Natural killer cell (primary cell): ENCODE measurements at regions not wholly inside any gene's neighbourhood (a gene's known extent, or its start where the extent isn't known, plus 50 kb on each side); places are given as distances from the start of the nearest gene placed in this dataset.

Source experiments
- ATAC-seq, 3 donors: fragments of 150-1000 bp in 2 of 3; fragments of 200-7000 bp in 1 of 3; cut with Tn5 transposase; 1 replicate in 1 of 3; 2 replicates in 2 of 3; pipeline ENCODE4 v1.10.0; 2021; ENCODE audit warnings: mild to moderate bottlenecking in 2 of 3, moderate library complexity in 2 of 3
- DNase-seq, 2 donors: peaks; one replicate each; pipeline versions ENCODE4 v3.0.0 to v3.0.0-alpha.2; 2013 to 2021; ENCODE audit warnings: mixed read lengths in 1 of 2
- H3K27ac ChIP-seq: one replicate; pipeline ENCODE4 v1.5.1; 2013; ENCODE audit warnings: mild to moderate bottlenecking, low read length
- H3K27me3 ChIP-seq: one replicate; pipeline ENCODE4 v1.6.1; 2013; ENCODE audit warnings: low read length; ENCODE audit not compliant: control insufficient read depth, insufficient read depth
- H3K36me3 ChIP-seq: one replicate; pipeline ENCODE4 v1.6.1; 2013; ENCODE audit warnings: low read length; ENCODE audit not compliant: control insufficient read depth, insufficient read depth
- H3K4me1 ChIP-seq: one replicate; pipeline ENCODE4 v1.6.1; 2013; ENCODE audit warnings: low read length; ENCODE audit not compliant: control insufficient read depth, insufficient read depth
- H3K4me3 ChIP-seq: one replicate; pipeline ENCODE4 v1.5.1; 2013; ENCODE audit warnings: low read length
- H3K9me3 ChIP-seq: one replicate; pipeline ENCODE4 v1.6.1; 2013; ENCODE audit warnings: low read length; ENCODE audit not compliant: control insufficient read depth, insufficient read depth
- H3K27ac Mint-ChIP-seq, 2 donors: one replicate each; pipeline ENCODE4 v1.8.0; 2022; ENCODE audit warnings: mild to moderate bottlenecking in 2 of 2, mixed read lengths in 2 of 2, moderate library complexity in 1 of 2
- H3K27me3 Mint-ChIP-seq, 2 donors: one replicate each; pipeline ENCODE4 v1.8.0; 2022; ENCODE audit warnings: low read depth in 2 of 2, mixed read lengths in 2 of 2
- H3K36me3 Mint-ChIP-seq: one replicate; pipeline ENCODE4 v1.8.0; 2022; ENCODE audit warnings: mixed read lengths
- H3K4me1 Mint-ChIP-seq, 2 donors: one replicate each; pipeline ENCODE4 v1.8.0; 2022; ENCODE audit warnings: mixed read lengths in 2 of 2
- H3K4me3 Mint-ChIP-seq: one replicate; pipeline ENCODE4 v1.8.0; 2022; ENCODE audit warnings: mild to moderate bottlenecking, moderate library complexity, mixed read lengths
- H3K9me3 Mint-ChIP-seq, 2 donors: one replicate each; pipeline ENCODE4 v1.8.0; 2022; ENCODE audit warnings: mixed read lengths in 2 of 2
- CTCF ChIP-seq: fragments of 200-600 bp; IDR thresholded peaks from one replicate; pipeline ENCODE4 v1.8.0; 2022; ENCODE audit warnings: antibody characterized with exemption
- WGBS: methylation state at CpG from one replicate; pipeline ENCODE4 v1.1.7; 2013; ENCODE audit warnings: missing lambda C conversion rate; ENCODE audit not compliant: insufficient coverage; 5-methylcytosine and 5-hydroxymethylcytosine counted together
- intact Hi-C: fragments of 100-400 bp; cut with micrococcal nuclease; formaldehyde crosslinking; loops from one replicate; pipeline ENCODE4 v1.14.2; 2022

- H3K36me3 ChIP-seq = no peaks in the 10 kb centered on the region
- H3K4me1 ChIP-seq = no peaks in the 10 kb centered on the region
- peaks cover 3% of the 10 kb centered on the region for H3K36me3 Mint-ChIP-seq
- no peak overlapping the region for H3K4me3 ChIP-seq
- H3K27me3 Mint-ChIP-seq = peaks cover 7 to 11% of the 10 kb centered on the region in 2 donors
- WGBS = 83% methylated on average over 5 of the region's 5 CpGs
- H3K27me3 ChIP-seq = no peaks in the 10 kb centered on the region
- ATAC-seq = no peak
- H3K27ac Mint-ChIP-seq = no peak overlapping the region
- H3K27ac ChIP-seq = no peak overlapping the region
- no peak for DNase-seq
- intact Hi-C loops = no loop called here
- no peak overlapping the region for H3K4me3 Mint-ChIP-seq
- H3K4me1 Mint-ChIP-seq = no peaks in the 10 kb centered on the region
- TF ChIP-seq CTCF = no peak
- no peaks in the 10 kb centered on the region for H3K9me3 ChIP-seq
- H3K9me3 Mint-ChIP-seq = peaks cover 0 to 2% of the 10 kb centered on the region in 2 donors
Observed at GRCh38 chr2:120403676-120404075, 57.7 kb downstream of the INHBB start.

- H3K27ac Mint-ChIP-seq = no peak overlapping the region
- H3K4me3 ChIP-seq = no peak overlapping the region
- no peak overlapping the region for H3K27ac ChIP-seq
- H3K36me3 ChIP-seq = no peaks in the 10 kb centered on the region
- intact Hi-C loops = no loop called here
- no peaks in the 10 kb centered on the region for H3K9me3 ChIP-seq
- WGBS = 92% methylated on average over 3 of the region's 3 CpGs
- TF ChIP-seq CTCF = no peak
- H3K27me3 Mint-ChIP-seq = peaks cover 9 to 11% of the 10 kb centered on the region in 2 donors
- peaks cover 6% of the 10 kb centered on the region for H3K36me3 Mint-ChIP-seq
- H3K9me3 Mint-ChIP-seq = peaks cover 0 to 2% of the 10 kb centered on the region in 2 donors
- H3K4me1 Mint-ChIP-seq = no peaks in the 10 kb centered on the region
- ATAC-seq (no peak), DNase-seq (no peak)
- no peak overlapping the region for H3K4me3 Mint-ChIP-seq
- no peaks in the 10 kb centered on the region for H3K27me3 ChIP-seq
- no peaks in the 10 kb centered on the region for H3K4me1 ChIP-seq
Observed at GRCh38 chr2:120404274-120404673, 58.3 kb downstream of the INHBB start.

DNA sequence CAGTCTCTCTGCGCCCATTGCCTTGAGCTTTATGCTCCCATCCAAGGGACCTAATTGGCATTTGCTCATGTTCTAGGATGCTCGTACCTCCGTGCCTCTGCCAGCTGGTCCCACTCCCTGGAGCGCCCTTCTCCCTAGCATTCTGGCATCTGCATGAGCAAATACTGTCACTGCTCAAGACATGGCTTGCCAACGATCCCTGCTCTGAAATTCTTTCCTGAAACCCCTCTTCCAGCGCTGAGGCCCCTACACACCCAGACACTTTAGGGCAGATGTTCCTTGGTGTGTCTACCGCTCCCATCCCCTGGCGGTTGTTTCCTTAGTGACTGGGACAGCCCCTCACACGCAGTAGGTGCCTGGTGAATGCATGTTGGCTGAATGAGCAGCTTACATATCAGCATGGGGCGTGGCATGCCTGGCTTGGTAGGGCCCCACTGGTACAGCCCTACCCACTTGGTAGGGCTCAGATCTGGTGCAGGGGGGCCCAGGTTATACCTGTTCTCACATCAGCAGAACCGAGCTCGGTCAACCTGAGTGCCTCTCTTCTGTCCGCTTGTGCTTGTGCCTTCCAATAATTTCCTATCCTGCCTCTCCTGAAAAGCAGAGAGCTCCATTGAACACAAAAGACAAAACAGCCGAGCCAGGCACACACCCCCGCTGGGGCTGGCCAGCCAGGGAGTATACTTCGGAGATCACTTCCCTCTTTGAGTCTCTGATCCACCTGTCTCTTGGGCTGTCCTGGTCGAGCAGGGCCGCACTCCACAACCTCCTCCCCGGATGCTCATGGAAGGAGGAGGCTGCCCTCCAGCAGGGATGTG is 59.2 kb downstream of the INHBB start:
- Histone ChIP-seq H3K4me3 (no peak overlapping the region), H3K4me1 (no peaks in the 10 kb centered on the region), H3K36me3 (no peaks in the 10 kb centered on the region), H3K27ac (no peak overlapping the region), H3K27me3 (no peaks in the 10 kb centered on the region), H3K9me3 (peaks cover 3% of the 10 kb centered on the region)
- no peak for TF ChIP-seq CTCF
- H3K9me3 Mint-ChIP-seq = peaks cover 0 to 2% of the 10 kb centered on the region in 2 donors
- no peak overlapping the region for H3K4me3 Mint-ChIP-seq
- H3K27me3 Mint-ChIP-seq = peaks cover 9 to 11% of the 10 kb centered on the region in 2 donors
- no peak for ATAC-seq
- no peaks in the 10 kb centered on the region for H3K4me1 Mint-ChIP-seq
- DNase-seq = no peak
- intact Hi-C loops = no loop called here
- WGBS = 87% methylated on average over 19 of the region's 19 CpGs
- peaks cover 6% of the 10 kb centered on the region for H3K36me3 Mint-ChIP-seq
- H3K27ac Mint-ChIP-seq = no peak overlapping the region

DNA sequence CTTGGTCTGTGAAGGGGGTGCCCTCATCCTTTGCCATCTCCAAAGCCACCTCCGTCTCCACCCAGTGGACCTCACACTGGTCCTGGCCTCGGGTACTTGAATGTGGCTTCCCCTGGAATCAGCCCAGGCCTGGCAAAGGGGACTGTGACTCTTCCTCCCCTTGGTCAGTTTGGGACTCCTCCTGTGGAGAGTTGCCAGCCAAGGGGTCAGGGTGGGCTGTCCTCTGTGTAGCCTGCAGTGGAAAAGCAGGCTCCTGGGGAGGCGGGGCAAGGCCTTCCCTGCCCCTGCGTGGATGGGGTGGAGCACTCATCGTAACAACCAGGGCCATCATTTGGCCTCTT is 59.8 kb downstream of the INHBB start:
- intact Hi-C loops = no loop called here
- Histone ChIP-seq H3K9me3 (peaks cover 3% of the 10 kb centered on the region), H3K4me1 (no peaks in the 10 kb centered on the region), H3K27ac (no peak overlapping the region), H3K27me3 (no peaks in the 10 kb centered on the region), H3K36me3 (no peaks in the 10 kb centered on the region), H3K4me3 (no peak overlapping the region)
- Mint-ChIP-seq H3K4me3 (no peak overlapping the region), H3K27ac (no peak overlapping the region), H3K4me1 (no peaks in the 10 kb centered on the region), H3K27me3 (peaks cover 9 to 11% of the 10 kb centered on the region in 2 donors), H3K9me3 (peaks cover 0 to 2% of the 10 kb centered on the region in 2 donors), H3K36me3 (peaks cover 6% of the 10 kb centered on the region)
- 81% methylated on average over 5 of the region's 5 CpGs for WGBS
- TF ChIP-seq CTCF = no peak
- DNase-seq = no peak
- no peak for ATAC-seq
